ENCODE measurements at regions not wholly inside any gene's neighbourhood (a gene's known extent, or its start where the extent isn't known, plus 50 kb on each side); places are given as distances from the start of the nearest gene placed in this dataset.

DNA sequence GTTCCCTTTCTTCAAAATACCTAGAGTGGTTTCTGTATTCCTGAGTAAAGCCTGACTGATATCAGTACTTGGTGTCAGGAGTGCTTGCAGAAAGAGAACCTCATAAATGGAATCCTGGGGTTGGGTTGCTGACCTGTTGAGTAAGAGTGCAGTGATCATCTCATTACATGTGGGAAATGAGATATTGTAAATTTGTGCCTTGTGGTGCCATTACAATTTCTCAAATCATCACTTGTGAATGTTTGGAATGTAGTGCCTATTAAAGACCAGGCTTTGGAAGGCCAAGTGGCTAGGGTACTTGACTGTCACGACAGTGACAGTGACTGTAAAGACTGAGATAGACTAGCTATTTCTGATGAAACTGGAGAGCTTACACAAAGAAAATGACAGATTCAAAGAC lies 176.7 kb upstream of the CTTNBP2NL start (continued):
- TF ChIP-seq, protein P1, sequence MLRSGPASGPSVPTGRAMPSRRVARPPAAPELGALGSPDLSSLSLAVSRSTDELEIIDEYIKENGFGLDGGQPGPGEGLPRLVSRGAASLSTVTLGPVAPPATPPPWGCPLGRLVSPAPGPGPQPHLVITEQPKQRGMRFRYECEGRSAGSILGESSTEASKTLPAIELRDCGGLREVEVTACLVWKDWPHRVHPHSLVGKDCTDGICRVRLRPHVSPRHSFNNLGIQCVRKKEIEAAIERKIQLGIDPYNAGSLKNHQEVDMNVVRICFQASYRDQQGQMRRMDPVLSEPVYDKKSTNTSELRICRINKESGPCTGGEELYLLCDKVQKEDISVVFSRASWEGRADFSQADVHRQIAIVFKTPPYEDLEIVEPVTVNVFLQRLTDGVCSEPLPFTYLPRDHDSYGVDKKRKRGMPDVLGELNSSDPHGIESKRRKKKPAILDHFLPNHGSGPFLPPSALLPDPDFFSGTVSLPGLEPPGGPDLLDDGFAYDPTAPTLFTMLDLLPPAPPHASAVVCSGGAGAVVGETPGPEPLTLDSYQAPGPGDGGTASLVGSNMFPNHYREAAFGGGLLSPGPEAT (IDR thresholded peaks at IDR 0.05; ENCODE audit: low read depth), result no peak
- TF ChIP-seq SUPT20H (IDR thresholded peaks at IDR 0.05; ENCODE audit: borderline replicate concordance, control insufficient read depth, low read depth, low read length), result no peak
- no peak for TF ChIP-seq ZNF622 (IDR thresholded peaks at IDR 0.05)
- no peak for TF ChIP-seq PKNOX1 (IDR thresholded peaks at IDR 0.05)
- no peak for TF ChIP-seq PAX5 (IDR thresholded peaks at IDR 0.05; ENCODE audit: borderline replicate concordance, low read depth, low read length)
- no peak for TF ChIP-seq ZNF24 (IDR thresholded peaks at IDR 0.05)
- TF ChIP-seq, protein P2, sequence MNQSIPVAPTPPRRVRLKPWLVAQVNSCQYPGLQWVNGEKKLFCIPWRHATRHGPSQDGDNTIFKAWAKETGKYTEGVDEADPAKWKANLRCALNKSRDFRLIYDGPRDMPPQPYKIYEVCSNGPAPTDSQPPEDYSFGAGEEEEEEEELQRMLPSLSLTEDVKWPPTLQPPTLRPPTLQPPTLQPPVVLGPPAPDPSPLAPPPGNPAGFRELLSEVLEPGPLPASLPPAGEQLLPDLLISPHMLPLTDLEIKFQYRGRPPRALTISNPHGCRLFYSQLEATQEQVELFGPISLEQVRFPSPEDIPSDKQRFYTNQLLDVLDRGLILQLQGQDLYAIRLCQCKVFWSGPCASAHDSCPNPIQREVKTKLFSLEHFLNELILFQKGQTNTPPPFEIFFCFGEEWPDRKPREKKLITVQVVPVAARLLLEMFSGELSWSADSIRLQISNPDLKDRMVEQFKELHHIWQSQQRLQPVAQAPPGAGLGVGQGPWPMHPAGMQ (IDR thresholded peaks at IDR 0.05; ENCODE audit: borderline replicate concordance), result no peak
- no peak for TF ChIP-seq YBX1 (IDR thresholded peaks at IDR 0.05)
- no peak for TF ChIP-seq MYC (IDR thresholded peaks at IDR 0.05; ENCODE audit: insufficient read depth, insufficient read length, insufficient replicate concordance, low read length, severe bottlenecking)
- no peak for TF ChIP-seq TCF7 (IDR thresholded peaks at IDR 0.05; ENCODE audit: borderline replicate concordance)
- TF ChIP-seq RAD21 (IDR thresholded peaks at IDR 0.05; ENCODE audit: insufficient read depth, low read depth, low read length), result no peak
- TF ChIP-seq SMC3 (IDR thresholded peaks at IDR 0.05; ENCODE audit: borderline replicate concordance, low read length), result no peak
- TF ChIP-seq JUND (IDR thresholded peaks at IDR 0.05; ENCODE audit: low read depth, low read length), result no peak
- no peak for TF ChIP-seq ETV6 (conservative IDR thresholded peaks at IDR 0.05 in 1 of 2, IDR thresholded peaks at IDR 0.05 in 1 of 2; ENCODE audit: borderline replicate concordance in 1 of 2, low read depth in 1 of 2)

All from GM12878 (cell line).